OCI-LY3 (cell line): ENCODE measurements at regions not wholly inside any gene's neighbourhood (a gene's known extent, or its start where the extent isn't known, plus 50 kb on each side); places are given as distances from the start of the nearest gene placed in this dataset.

Source experiments
- H2AFZ ChIP-seq: fragments of 200-600, 300-600 bp; shearing (Covaris generic); 2 replicates; pipeline ENCODE4 v1.6.0; 2014; ENCODE audit warnings: antibody characterized with exemption, low read depth, low read length
- H3K27ac ChIP-seq: fragments of 200-600, 300-600 bp; sonication (generic); 2 replicates; pipeline ENCODE4 v1.5.1; 2014; ENCODE audit warnings: mild to moderate bottlenecking, low read length, moderate library complexity, mixed read lengths
- H3K27me3 ChIP-seq: fragments of 200-600, 300-600 bp; sonication (generic); 2 replicates; pipeline ENCODE4 v1.6.1; 2014; ENCODE audit warnings: low read depth, low read length, mixed read lengths
- H3K36me3 ChIP-seq: fragments of 200-600, 300-600 bp; sonication (generic); replicated peaks from 2 replicates; pipeline ENCODE3; 2014; ENCODE audit warnings: low read depth, low read length, mixed read lengths
- H3K4me1 ChIP-seq: fragments of 300-600, 200-600 bp; sonication (generic); 2 replicates; pipeline ENCODE4 v1.6.1; 2014; ENCODE audit warnings: low read length, mixed read lengths
- H3K4me2 ChIP-seq: fragments of 200-600, 300-600 bp; sonication (generic); 2 replicates; pipeline ENCODE4 v1.6.1; 2014; ENCODE audit warnings: low read length, mixed read lengths
- H3K4me3 ChIP-seq: fragments of 300-600, 200-600 bp; sonication (generic); 2 replicates; pipeline ENCODE4 v1.5.1; 2014; ENCODE audit warnings: antibody characterized with exemption, mild to moderate bottlenecking, low read length, moderate library complexity
- H3K79me2 ChIP-seq: fragments of 300-600, 200-600 bp; shearing (Covaris generic); 2 replicates; pipeline ENCODE4 v1.6.1; 2014; ENCODE audit warnings: mild to moderate bottlenecking, low read length, mixed read lengths
- H3K9ac ChIP-seq: fragments of 300-600, 200-600 bp; shearing (Covaris generic); 2 replicates; pipeline ENCODE4 v1.6.0; 2014; ENCODE audit warnings: mild to moderate bottlenecking, low read length, moderate library complexity
- H3K9me3 ChIP-seq: fragments of 200-600, 300-600 bp; shearing (Covaris generic); 2 replicates; pipeline ENCODE4 v1.6.1; 2014; ENCODE audit warnings: low read length, mixed read lengths; ENCODE audit not compliant: insufficient read depth
- H4K20me1 ChIP-seq: fragments of 200-600, 300-600 bp; sonication (generic); 2 replicates; pipeline ENCODE4 v1.6.1; 2016; ENCODE audit warnings: low read length, mixed read lengths; ENCODE audit not compliant: insufficient read depth
- EZH2phosphoT487 ChIP-seq: fragments of 200-600 bp; shearing (Covaris generic); IDR thresholded peaks from 2 replicates; pipeline ENCODE4 v1.6.1; 2018; ENCODE audit warnings: antibody characterized with exemption, mixed run types, low read depth
- TF ChIP-seq, protein P1 (sequence below): fragments of 200-600, 300-600 bp; sonication (generic); IDR thresholded peaks from 2 replicates; pipeline ENCODE4 v1.5.1; 2014; ENCODE audit warnings: antibody characterized with exemption, low read length, low read depth

DNA sequence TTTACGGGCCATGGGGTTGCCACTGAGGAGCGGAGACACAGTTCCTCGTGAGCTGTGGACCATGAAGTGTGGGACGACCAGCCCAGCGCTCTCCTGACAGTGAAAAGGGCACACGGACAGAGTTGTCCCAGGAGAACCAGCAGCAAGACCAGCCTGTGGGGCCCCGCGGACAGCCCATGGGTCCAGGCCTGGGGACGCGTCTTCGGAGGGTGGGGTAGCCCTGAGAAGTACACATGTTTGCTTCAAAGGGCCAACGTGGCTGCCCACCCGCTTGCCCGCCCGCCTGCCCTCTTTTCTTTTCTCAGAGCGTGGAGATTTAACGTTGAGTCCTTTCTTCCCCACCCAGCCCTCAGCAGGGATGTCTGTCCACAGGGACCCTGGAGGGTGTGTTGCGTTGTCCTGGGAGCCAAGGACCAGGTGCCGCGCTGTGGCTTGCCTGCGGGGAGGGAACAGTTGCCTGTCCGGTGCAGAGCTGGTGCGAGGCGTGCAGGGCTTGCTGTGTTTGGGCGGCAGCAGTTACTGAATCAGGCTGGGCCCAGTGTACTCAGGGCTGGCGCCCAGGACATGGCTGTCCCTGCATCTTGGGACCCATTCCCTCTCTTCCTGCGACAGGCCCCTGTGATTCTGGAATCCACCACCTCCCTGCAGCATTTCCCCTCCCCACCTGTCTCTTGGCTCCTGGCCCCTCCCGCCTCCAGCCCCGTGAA, 120.1 kb upstream of the HDAC4 start:
- no peaks in the 10 kb centered on the region for H3K79me2 ChIP-seq
- H3K27ac ChIP-seq, result no peak overlapping the region
- H3K27me3 ChIP-seq, result no peaks in the 10 kb centered on the region
- no peak overlapping the region for H3K4me2 ChIP-seq
- H3K9me3 ChIP-seq, result no peaks in the 10 kb centered on the region
- TF ChIP-seq, protein P1, sequence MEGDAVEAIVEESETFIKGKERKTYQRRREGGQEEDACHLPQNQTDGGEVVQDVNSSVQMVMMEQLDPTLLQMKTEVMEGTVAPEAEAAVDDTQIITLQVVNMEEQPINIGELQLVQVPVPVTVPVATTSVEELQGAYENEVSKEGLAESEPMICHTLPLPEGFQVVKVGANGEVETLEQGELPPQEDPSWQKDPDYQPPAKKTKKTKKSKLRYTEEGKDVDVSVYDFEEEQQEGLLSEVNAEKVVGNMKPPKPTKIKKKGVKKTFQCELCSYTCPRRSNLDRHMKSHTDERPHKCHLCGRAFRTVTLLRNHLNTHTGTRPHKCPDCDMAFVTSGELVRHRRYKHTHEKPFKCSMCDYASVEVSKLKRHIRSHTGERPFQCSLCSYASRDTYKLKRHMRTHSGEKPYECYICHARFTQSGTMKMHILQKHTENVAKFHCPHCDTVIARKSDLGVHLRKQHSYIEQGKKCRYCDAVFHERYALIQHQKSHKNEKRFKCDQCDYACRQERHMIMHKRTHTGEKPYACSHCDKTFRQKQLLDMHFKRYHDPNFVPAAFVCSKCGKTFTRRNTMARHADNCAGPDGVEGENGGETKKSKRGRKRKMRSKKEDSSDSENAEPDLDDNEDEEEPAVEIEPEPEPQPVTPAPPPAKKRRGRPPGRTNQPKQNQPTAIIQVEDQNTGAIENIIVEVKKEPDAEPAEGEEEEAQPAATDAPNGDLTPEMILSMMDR, result no peak
- TF ChIP-seq EZH2phosphoT487, result no peak
- no peak overlapping the region for H2AFZ ChIP-seq
- no peaks in the 10 kb centered on the region for H4K20me1 ChIP-seq
- no peaks in the 10 kb centered on the region for H3K36me3 ChIP-seq
- no peak overlapping the region for H3K4me3 ChIP-seq
- H3K9ac ChIP-seq, result no peak overlapping the region
- H3K4me1 ChIP-seq, result no peaks in the 10 kb centered on the region

- no peak overlapping the region for H3K27ac ChIP-seq
- H3K4me1 ChIP-seq, result no peaks in the 10 kb centered on the region
- no peaks in the 10 kb centered on the region for H3K27me3 ChIP-seq
- H3K9me3 ChIP-seq, result no peaks in the 10 kb centered on the region
- no peak overlapping the region for H3K4me2 ChIP-seq
- no peak overlapping the region for H3K4me3 ChIP-seq
- H4K20me1 ChIP-seq, result no peaks in the 10 kb centered on the region
- H3K36me3 ChIP-seq, result no peaks in the 10 kb centered on the region
- TF ChIP-seq EZH2phosphoT487, result no peak
- TF ChIP-seq, protein P1, result no peak
- no peak overlapping the region for H3K9ac ChIP-seq
- no peaks in the 10 kb centered on the region for H3K79me2 ChIP-seq
- no peak overlapping the region for H2AFZ ChIP-seq
These were observed 119.2 kb upstream of the HDAC4 start for GRCh38 chr2:239519921-239520585.

- Histone ChIP-seq H3K27me3 (no peaks in the 10 kb centered on the region), H4K20me1 (no peaks in the 10 kb centered on the region), H3K4me3 (no peak overlapping the region), H3K9ac (no peak overlapping the region), H3K79me2 (no peaks in the 10 kb centered on the region), H2AFZ (no peak overlapping the region), H3K4me1 (no peaks in the 10 kb centered on the region), H3K27ac (no peak overlapping the region), H3K4me2 (no peak overlapping the region), H3K36me3 (no peaks in the 10 kb centered on the region), H3K9me3 (no peaks in the 10 kb centered on the region)
- TF ChIP-seq EZH2phosphoT487, result no peak
- TF ChIP-seq, protein P1, result no peak
These were observed 118.5 kb upstream of the HDAC4 start for GRCh38 chr2:239519089-239519920.
